A673 (cell line): ENCODE measurements at regions not wholly inside any gene's neighbourhood (a gene's known extent, or its start where the extent isn't known, plus 50 kb on each side); places are given as distances from the start of the nearest gene placed in this dataset.

ENCODE experiments used
- EZH2 ChIP-seq: fragments of 200-600 bp; sonication (generic); IDR thresholded peaks from 2 replicates; pipeline ENCODE4 v1.6.1; 2017; ENCODE audit warnings: borderline replicate concordance, low read depth, mild to moderate bottlenecking, mixed read lengths, antibody characterized with exemption, low read length; ENCODE audit not compliant: poor library complexity, severe bottlenecking
- TF ChIP-seq, protein P1 (sequence below): fragments of 300-800, 200-600 bp; sonication (generic); conservative IDR thresholded peaks from 2 replicates; pipeline ENCODE4 v1.5.1; 2017; ENCODE audit warnings: low read depth, mild to moderate bottlenecking, antibody characterized with exemption, low read length, moderate library complexity, mixed read lengths

- TF ChIP-seq, protein P1, sequence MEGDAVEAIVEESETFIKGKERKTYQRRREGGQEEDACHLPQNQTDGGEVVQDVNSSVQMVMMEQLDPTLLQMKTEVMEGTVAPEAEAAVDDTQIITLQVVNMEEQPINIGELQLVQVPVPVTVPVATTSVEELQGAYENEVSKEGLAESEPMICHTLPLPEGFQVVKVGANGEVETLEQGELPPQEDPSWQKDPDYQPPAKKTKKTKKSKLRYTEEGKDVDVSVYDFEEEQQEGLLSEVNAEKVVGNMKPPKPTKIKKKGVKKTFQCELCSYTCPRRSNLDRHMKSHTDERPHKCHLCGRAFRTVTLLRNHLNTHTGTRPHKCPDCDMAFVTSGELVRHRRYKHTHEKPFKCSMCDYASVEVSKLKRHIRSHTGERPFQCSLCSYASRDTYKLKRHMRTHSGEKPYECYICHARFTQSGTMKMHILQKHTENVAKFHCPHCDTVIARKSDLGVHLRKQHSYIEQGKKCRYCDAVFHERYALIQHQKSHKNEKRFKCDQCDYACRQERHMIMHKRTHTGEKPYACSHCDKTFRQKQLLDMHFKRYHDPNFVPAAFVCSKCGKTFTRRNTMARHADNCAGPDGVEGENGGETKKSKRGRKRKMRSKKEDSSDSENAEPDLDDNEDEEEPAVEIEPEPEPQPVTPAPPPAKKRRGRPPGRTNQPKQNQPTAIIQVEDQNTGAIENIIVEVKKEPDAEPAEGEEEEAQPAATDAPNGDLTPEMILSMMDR: no peak
- no peak for TF ChIP-seq EZH2
Measured at GRCh38 chr2:21301871-21302455, 178.2 kb downstream of the TDRD15 start.
